Muscle of leg (tissue), 3 donors: ENCODE measurements at regions not wholly inside any gene's neighbourhood (a gene's known extent, or its start where the extent isn't known, plus 50 kb on each side); places are given as distances from the start of the nearest gene placed in this dataset.

ENCODE experiments used
- DNase-seq: peaks from one replicate; pipeline ENCODE4 v3.0.0; 2013
- H3K27ac ChIP-seq: one replicate; pipeline ENCODE4 v1.5.1; 2013; ENCODE audit warnings: mild to moderate bottlenecking, low read length, control low read depth
- H3K27me3 ChIP-seq: one replicate; pipeline ENCODE4 v1.6.1; 2013; ENCODE audit warnings: low read length; ENCODE audit not compliant: control insufficient read depth, insufficient read depth
- H3K36me3 ChIP-seq: one replicate; pipeline ENCODE4 v1.6.1; 2013; ENCODE audit warnings: low read length; ENCODE audit not compliant: control insufficient read depth, insufficient read depth
- H3K4me1 ChIP-seq: one replicate; pipeline ENCODE4 v1.6.1; 2013; ENCODE audit warnings: low read length; ENCODE audit not compliant: control insufficient read depth, insufficient read depth
- H3K4me3 ChIP-seq: one replicate; pipeline ENCODE4 v1.5.1; 2013; ENCODE audit warnings: low read length, control low read depth
- H3K9me3 ChIP-seq: replicated peaks from 2 replicates; pipeline ENCODE4 v1.6.1; 2013; ENCODE audit warnings: low read depth, low read length; ENCODE audit not compliant: control insufficient read depth
- WGBS: methylation state at CpG from one replicate; pipeline ENCODE4 v1.1.5; 2013; ENCODE audit warnings: missing lambda C conversion rate; ENCODE audit not compliant: insufficient coverage; 5-methylcytosine and 5-hydroxymethylcytosine counted together

- Histone ChIP-seq H3K27me3 (no peaks in the 10 kb centered on the region), H3K4me3 (no peak overlapping the region), H3K4me1 (peaks cover 29% of the 10 kb centered on the region), H3K9me3 (no peaks in the 10 kb centered on the region), H3K36me3 (no peaks in the 10 kb centered on the region), H3K27ac (peak overlapping the region; percentile 6)
- WGBS, result 23% methylated on average over 3 of the region's 13 CpGs
- peak; percentile 57 for DNase-seq
Observed at GRCh38 chr2:120840795-120841487, 105.3 kb downstream of the GLI2 start.

- 87% methylated on average over 2 of the region's 12 CpGs for WGBS
- DNase-seq, result no peak
- H3K9me3 ChIP-seq, result no peaks in the 10 kb centered on the region
- no peaks in the 10 kb centered on the region for H3K27me3 ChIP-seq
- no peaks in the 10 kb centered on the region for H3K36me3 ChIP-seq
- H3K27ac ChIP-seq, result no peak overlapping the region
- H3K4me3 ChIP-seq, result no peak overlapping the region
- H3K4me1 ChIP-seq, result peaks cover 46% of the 10 kb centered on the region
Observed at GRCh38 chr2:120842456-120843439, 107.1 kb downstream of the GLI2 start.

GRCh38 chr2:120844070-120844738, 108.5 kb downstream of the GLI2 start:
- H3K4me1 ChIP-seq, result peaks cover 51% of the 10 kb centered on the region
- no peak for DNase-seq
- WGBS, result 83% methylated on average over 2 of the region's 6 CpGs
- H3K36me3 ChIP-seq, result no peaks in the 10 kb centered on the region
- H3K27ac ChIP-seq, result no peak overlapping the region
- H3K9me3 ChIP-seq, result no peaks in the 10 kb centered on the region
- H3K27me3 ChIP-seq, result no peaks in the 10 kb centered on the region
- no peak overlapping the region for H3K4me3 ChIP-seq

GRCh38 chr2:120845277-120845676, 109.6 kb downstream of the GLI2 start:
- Histone ChIP-seq H3K9me3 (peaks cover 4% of the 10 kb centered on the region), H3K36me3 (no peaks in the 10 kb centered on the region), H3K4me3 (no peak overlapping the region), H3K4me1 (peaks cover 51% of the 10 kb centered on the region), H3K27me3 (no peaks in the 10 kb centered on the region), H3K27ac (peak overlapping the region; percentile 17)
- 23% methylated on average over 5 of the region's 9 CpGs for WGBS
- DNase-seq, result peak; percentile 94

GRCh38 chr2:120846406-120847095, 110.9 kb downstream of the GLI2 start:
- Histone ChIP-seq H3K9me3 (peaks cover 4% of the 10 kb centered on the region), H3K27me3 (no peaks in the 10 kb centered on the region), H3K4me1 (peaks cover 45% of the 10 kb centered on the region), H3K36me3 (no peaks in the 10 kb centered on the region), H3K4me3 (no peak overlapping the region), H3K27ac (no peak overlapping the region)
- 73% methylated on average over 14 of the region's 14 CpGs for WGBS
- no peak for DNase-seq

GRCh38 chr2:120847700-120848321, 112.1 kb downstream of the GLI2 start:
- WGBS, result 27% methylated on average over 20 of the region's 24 CpGs
- H3K27ac ChIP-seq, result peak overlapping the region; percentile 29
- H3K27me3 ChIP-seq, result no peaks in the 10 kb centered on the region
- H3K4me3 ChIP-seq, result no peak overlapping the region
- peak; percentile 71 for DNase-seq
- no peaks in the 10 kb centered on the region for H3K36me3 ChIP-seq
- H3K9me3 ChIP-seq, result peaks cover 4% of the 10 kb centered on the region
- peaks cover 56% of the 10 kb centered on the region for H3K4me1 ChIP-seq

GRCh38 chr2:120849278-120849677, 113.6 kb downstream of the GLI2 start:
- Histone ChIP-seq H3K4me3 (no peak overlapping the region), H3K9me3 (peaks cover 4% of the 10 kb centered on the region), H3K36me3 (no peaks in the 10 kb centered on the region), H3K4me1 (peaks cover 61% of the 10 kb centered on the region), H3K27ac (no peak overlapping the region), H3K27me3 (no peaks in the 10 kb centered on the region)
- WGBS, result no CpG with 5 or more reads among the region's 2 CpGs
- DNase-seq, result no peak

GRCh38 chr2:120850551-120850950, 114.9 kb downstream of the GLI2 start:
- DNase-seq, result no peak
- Histone ChIP-seq H3K4me3 (no peak overlapping the region), H3K4me1 (peaks cover 61% of the 10 kb centered on the region), H3K27ac (no peak overlapping the region), H3K36me3 (no peaks in the 10 kb centered on the region), H3K9me3 (peaks cover 4% of the 10 kb centered on the region), H3K27me3 (no peaks in the 10 kb centered on the region)
- WGBS, result 50% methylated on average over 1 of the region's 5 CpGs

GRCh38 chr2:120851116-120851773, 115.6 kb downstream of the GLI2 start:
- no peak for DNase-seq
- 75% methylated on average over 2 of the region's 3 CpGs for WGBS

More at GRCh38 chr2:120851116-120851773, 115.6 kb downstream of the GLI2 start:
- Histone ChIP-seq H3K27ac (no peak overlapping the region), H3K27me3 (no peaks in the 10 kb centered on the region), H3K36me3 (no peaks in the 10 kb centered on the region), H3K4me3 (no peak overlapping the region), H3K4me1 (peaks cover 56% of the 10 kb centered on the region), H3K9me3 (peaks cover 4% of the 10 kb centered on the region)
